OCI-LY1 (cell line): ENCODE measurements at regions not wholly inside any gene's neighbourhood (a gene's known extent, or its start where the extent isn't known, plus 50 kb on each side); places are given as distances from the start of the nearest gene placed in this dataset.
A peak's percentile ranks its signal among the peaks of the same experiment; 100 is the strongest.

ENCODE experiments used
- H2AFZ ChIP-seq: fragments of 200-600 bp; sonication (generic), shearing (Covaris generic); 2 replicates; pipeline ENCODE4 v1.6.0; 2014; ENCODE audit warnings: antibody characterized with exemption, mild to moderate bottlenecking, low read length
- H3F3A ChIP-seq: fragments of 200-600 bp; sonication (generic), shearing (Covaris generic); 2 replicates; pipeline ENCODE4 v1.6.0; 2014; ENCODE audit warnings: mild to moderate bottlenecking, antibody characterized with exemption, low read length, moderate library complexity; ENCODE audit not compliant: insufficient read depth
- H3K27ac ChIP-seq: fragments of 200-600 bp; sonication (generic); 2 replicates; pipeline ENCODE4 v1.5.1; 2014; ENCODE audit warnings: low read length, mixed run types, mild to moderate bottlenecking, low read depth; ENCODE audit not compliant: poor library complexity, severe bottlenecking
- H3K27me3 ChIP-seq: fragments of 200-600 bp; sonication (generic); 2 replicates; pipeline ENCODE4 v1.6.0; 2014; ENCODE audit warnings: antibody characterized with exemption, mild to moderate bottlenecking, low read length, moderate library complexity; ENCODE audit not compliant: insufficient read depth
- H3K36me3 ChIP-seq: fragments of 200-600 bp; sonication (generic); 2 replicates; pipeline ENCODE4 v1.6.1; 2014; ENCODE audit warnings: mild to moderate bottlenecking, antibody characterized with exemption, low read length, moderate library complexity, mixed read lengths; ENCODE audit not compliant: insufficient read depth
- H3K4me1 ChIP-seq: fragments of 200-600 bp; sonication (generic); 2 replicates; pipeline ENCODE4 v1.5.1; 2014; ENCODE audit warnings: mild to moderate bottlenecking, low read length, moderate library complexity; ENCODE audit not compliant: insufficient read depth, severe bottlenecking
- H3K4me2 ChIP-seq: fragments of 200-600 bp; sonication (generic), shearing (Covaris generic); 2 replicates; pipeline ENCODE4 v1.6.1; 2014; ENCODE audit warnings: low read length
- H3K4me3 ChIP-seq: fragments of 200-600 bp; sonication (generic); 2 replicates; pipeline ENCODE4 v1.5.1; 2014; ENCODE audit warnings: low read length, low read depth, mild to moderate bottlenecking, mixed read lengths; ENCODE audit not compliant: poor library complexity, severe bottlenecking
- H3K79me2 ChIP-seq: fragments of 200-600 bp; shearing (Covaris generic); 2 replicates; pipeline ENCODE4 v1.6.1; 2016; ENCODE audit warnings: mixed run types, low read length, mixed read lengths; ENCODE audit not compliant: insufficient read depth
- H3K9ac ChIP-seq: fragments of 200-600 bp; sonication (generic), shearing (Covaris generic); 2 replicates; pipeline ENCODE4 v1.6.1; 2014; ENCODE audit warnings: mild to moderate bottlenecking, low read length, mixed read lengths
- H3K9me2 ChIP-seq: fragments of 200-600 bp; sonication (generic), shearing (Covaris generic); 2 replicates; pipeline ENCODE4 v1.6.1; 2014; ENCODE audit warnings: low read depth, mild to moderate bottlenecking, low read length, mixed read lengths
- H3K9me3 ChIP-seq: fragments of 200-600 bp; shearing (Covaris generic); 2 replicates; pipeline ENCODE4 v1.6.1; 2014; ENCODE audit warnings: low read length, mixed read lengths
- H4K20me1 ChIP-seq: fragments of 200-600 bp; sonication (generic), shearing (Covaris generic); 2 replicates; pipeline ENCODE4 v1.6.0; 2016; ENCODE audit warnings: mild to moderate bottlenecking, low read length; ENCODE audit not compliant: insufficient read depth
- CTCF ChIP-seq: fragments of 200-600 bp; sonication (generic), shearing (Covaris generic); IDR thresholded peaks from 2 replicates; pipeline ENCODE4 v1.5.1; 2017; ENCODE audit warnings: mild to moderate bottlenecking, antibody characterized with exemption, low read length, moderate library complexity, mixed read lengths
- EZH2 ChIP-seq: fragments of 200-600 bp; sonication (generic), shearing (Covaris generic); IDR thresholded peaks from 2 replicates; pipeline ENCODE4 v1.8.0; 2017; ENCODE audit warnings: borderline replicate concordance, mixed run types, mild to moderate bottlenecking, antibody characterized with exemption, low read length, moderate library complexity, mixed read lengths

GRCh38 chr3:41089566-41089965, 109.7 kb upstream of the CTNNB1 start:
- H3K9me3 ChIP-seq, result no peaks in the 10 kb centered on the region
- no peak for TF ChIP-seq EZH2
- no peak for TF ChIP-seq CTCF

GRCh38 chr3:41092844-41093243, 106.5 kb upstream of the CTNNB1 start:
- no peak overlapping the region for H2AFZ ChIP-seq
- no peaks in the 10 kb centered on the region for H3F3A ChIP-seq
- H3K79me2 ChIP-seq, result no peaks in the 10 kb centered on the region
- no peaks in the 10 kb centered on the region for H4K20me1 ChIP-seq
- no peak for TF ChIP-seq EZH2
- TF ChIP-seq CTCF, result no peak
- no peak overlapping the region for H3K9ac ChIP-seq
- no peaks in the 10 kb centered on the region for H3K27me3 ChIP-seq
- no peaks in the 10 kb centered on the region for H3K9me3 ChIP-seq
- no peak overlapping the region for H3K27ac ChIP-seq
- H3K9me2 ChIP-seq, result no peaks in the 10 kb centered on the region
- peaks cover 11% of the 10 kb centered on the region for H3K4me1 ChIP-seq
- no peak overlapping the region for H3K4me3 ChIP-seq
- H3K4me2 ChIP-seq, result no peak overlapping the region; the same call in 1 of the 2 replicates
- no peaks in the 10 kb centered on the region for H3K36me3 ChIP-seq

More at GRCh38 chr3:41089566-41089965, 109.7 kb upstream of the CTNNB1 start:
- Histone ChIP-seq H3K4me2 (no peak overlapping the region), H3K9me2 (no peaks in the 10 kb centered on the region), H3K9ac (no peak overlapping the region), H3K36me3 (no peaks in the 10 kb centered on the region), H3K27ac (no peak overlapping the region), H3F3A (no peaks in the 10 kb centered on the region), H3K4me1 (peaks cover 11% of the 10 kb centered on the region), H3K27me3 (no peaks in the 10 kb centered on the region), H3K79me2 (no peaks in the 10 kb centered on the region), H2AFZ (no peak overlapping the region), H3K4me3 (no peak overlapping the region), H4K20me1 (no peaks in the 10 kb centered on the region)

- Histone ChIP-seq H4K20me1 (no peaks in the 10 kb centered on the region), H3K4me2 (peak overlapping the region; percentile 0; the same call in 1 of the 2 replicates), H3K4me1 (peaks cover 11% of the 10 kb centered on the region), H3K9ac (no peak overlapping the region), H3K4me3 (no peak overlapping the region), H3K9me2 (no peaks in the 10 kb centered on the region), H2AFZ (no peak overlapping the region), H3K79me2 (no peaks in the 10 kb centered on the region), H3F3A (no peaks in the 10 kb centered on the region), H3K27me3 (no peaks in the 10 kb centered on the region), H3K36me3 (no peaks in the 10 kb centered on the region), H3K9me3 (no peaks in the 10 kb centered on the region), H3K27ac (no peak overlapping the region)
- no peak for TF ChIP-seq CTCF
- no peak for TF ChIP-seq EZH2
These were observed 105.8 kb upstream of the CTNNB1 start for GRCh38 chr3:41093476-41093875.
